CD8-positive, alpha-beta memory T cell (primary cell): ENCODE measurements at regions not wholly inside any gene's neighbourhood (a gene's known extent, or its start where the extent isn't known, plus 50 kb on each side); places are given as distances from the start of the nearest gene placed in this dataset.

Source experiments
- CTCF ChIA-PET: fragments of 350-600 bp; sonication (Branson Sonifier 250); formaldehyde crosslinking; loops from one replicate; lab custom pipeline; 2021; ENCODE audit warnings: antibody characterized with exemption; lab: Charles Lee
- POLR2A ChIA-PET: fragments of 350-600 bp; sonication (Branson Sonifier 250); formaldehyde crosslinking; loops from one replicate; lab custom pipeline; 2021; ENCODE audit warnings: antibody characterized with exemption; lab: Charles Lee
- DNase-seq, 5 donors: peaks; one replicate each; pipeline versions ENCODE4 v3.0.0 to v3.0.0-alpha.2; 2020 to 2022; ENCODE audit warnings: mixed read lengths in 1 of 5
- H3K27ac ChIP-seq: one replicate; pipeline ENCODE4 v1.7.0; 2013; ENCODE audit warnings: low read depth, mild to moderate bottlenecking, low read length, moderate library complexity
- H3K27me3 ChIP-seq: 2 replicates; pipeline ENCODE4 v1.7.0; 2013; ENCODE audit warnings: low read length, mild to moderate bottlenecking; ENCODE audit not compliant: insufficient read depth, poor library complexity, severe bottlenecking
- H3K36me3 ChIP-seq: 2 replicates; pipeline ENCODE4 v1.7.0; 2013; ENCODE audit warnings: mild to moderate bottlenecking, low read length, moderate library complexity; ENCODE audit not compliant: insufficient read depth
- H3K4me1 ChIP-seq: 2 replicates; pipeline ENCODE4 v1.7.0; 2013; ENCODE audit warnings: mild to moderate bottlenecking, low read length, moderate library complexity; ENCODE audit not compliant: insufficient read depth
- H3K4me3 ChIP-seq: 2 replicates; pipeline ENCODE4 v1.7.0; 2013; ENCODE audit warnings: mild to moderate bottlenecking, low read length
- H3K9me3 ChIP-seq: 2 replicates; pipeline ENCODE4 v1.7.0; 2013; ENCODE audit warnings: mild to moderate bottlenecking, low read length
- H3K27ac Mint-ChIP-seq, 8 donors: one replicate each; pipeline ENCODE4 v1.8.0; 2020 to 2021; ENCODE audit warnings: mixed read lengths in 8 of 8, mild to moderate bottlenecking in 6 of 8, inconsistent platforms in 3 of 8, moderate library complexity in 3 of 8
- H3K27me3 Mint-ChIP-seq, 2 donors: one replicate each; pipeline ENCODE4 v1.8.0; 2020 to 2021; ENCODE audit warnings: mixed read lengths in 2 of 2, mild to moderate bottlenecking in 1 of 2, moderate library complexity in 1 of 2
- H3K36me3 Mint-ChIP-seq, 3 donors: one replicate each; pipeline ENCODE4 v1.8.0; 2020 to 2021; ENCODE audit warnings: mixed read lengths in 3 of 3, inconsistent platforms in 1 of 3, mild to moderate bottlenecking in 1 of 3
- H3K4me1 Mint-ChIP-seq, 3 donors: one replicate each; pipeline ENCODE4 v1.8.0; 2020 to 2021; ENCODE audit warnings: mixed read lengths in 3 of 3, inconsistent platforms in 1 of 3, mild to moderate bottlenecking in 1 of 3
- H3K4me3 Mint-ChIP-seq, 7 donors: one replicate each; pipeline ENCODE4 v1.8.0; 2020 to 2021; ENCODE audit warnings: mixed read lengths in 7 of 7, mild to moderate bottlenecking in 6 of 7, moderate library complexity in 4 of 7, inconsistent platforms in 2 of 7
- H3K9me3 Mint-ChIP-seq, 5 donors: one replicate each; pipeline ENCODE4 v1.8.0; 2020 to 2022; ENCODE audit warnings: mixed read lengths in 5 of 5, mild to moderate bottlenecking in 3 of 5, moderate library complexity in 2 of 5, inconsistent platforms in 1 of 5

GRCh38 chr14:60563113-60563512, 54.2 kb downstream of the SIX6 start:
- no peak overlapping the region for H3K27ac Mint-ChIP-seq
- no peaks in the 10 kb centered on the region for H3K4me1 Mint-ChIP-seq
- ChIA-PET POLR2A (no interaction called here), CTCF (no interaction called here)
- no peak overlapping the region for H3K4me3 Mint-ChIP-seq
- no peaks in the 10 kb centered on the region for H3K27me3 ChIP-seq
- no peak overlapping the region for H3K27ac ChIP-seq
- no peak for DNase-seq
- H3K9me3 ChIP-seq, result no peaks in the 10 kb centered on the region
- H3K4me3 ChIP-seq, result no peak overlapping the region
- no peaks in the 10 kb centered on the region for H3K36me3 ChIP-seq
- no peaks in the 10 kb centered on the region for H3K9me3 Mint-ChIP-seq
- peaks cover 3 to 5% of the 10 kb centered on the region in 2 donors for H3K27me3 Mint-ChIP-seq
- no peaks in the 10 kb centered on the region for H3K36me3 Mint-ChIP-seq
- no peaks in the 10 kb centered on the region for H3K4me1 ChIP-seq

GRCh38 chr14:60565211-60565610, 56.3 kb downstream of the SIX6 start:
- no peaks in the 10 kb centered on the region for H3K9me3 Mint-ChIP-seq
- H3K36me3 Mint-ChIP-seq, result no peaks in the 10 kb centered on the region
- H3K27me3 Mint-ChIP-seq, result peaks cover 3 to 5% of the 10 kb centered on the region in 2 donors
- Histone ChIP-seq H3K27me3 (no peaks in the 10 kb centered on the region), H3K36me3 (no peaks in the 10 kb centered on the region), H3K9me3 (no peaks in the 10 kb centered on the region), H3K27ac (no peak overlapping the region), H3K4me1 (no peaks in the 10 kb centered on the region), H3K4me3 (no peak overlapping the region)
- ChIA-PET POLR2A (no interaction called here), CTCF (no interaction called here)
- DNase-seq, result no peak
- no peaks in the 10 kb centered on the region for H3K4me1 Mint-ChIP-seq
- no peak overlapping the region for H3K4me3 Mint-ChIP-seq
- H3K27ac Mint-ChIP-seq, result no peak overlapping the region

- Mint-ChIP-seq H3K4me3 (no peak overlapping the region), H3K4me1 (no peaks in the 10 kb centered on the region), H3K36me3 (no peaks in the 10 kb centered on the region), H3K27ac (no peak overlapping the region), H3K9me3 (no peaks in the 10 kb centered on the region), H3K27me3 (peaks cover 4 to 5% of the 10 kb centered on the region in 2 donors)
- DNase-seq, result no peak
- no peaks in the 10 kb centered on the region for H3K9me3 ChIP-seq
- no peaks in the 10 kb centered on the region for H3K36me3 ChIP-seq
- H3K4me1 ChIP-seq, result no peaks in the 10 kb centered on the region
- POLR2A ChIA-PET, result no interaction called here
- no peak overlapping the region for H3K27ac ChIP-seq
- no peak overlapping the region for H3K4me3 ChIP-seq
- no peaks in the 10 kb centered on the region for H3K27me3 ChIP-seq
- CTCF ChIA-PET, result no interaction called here
Measured at GRCh38 chr14:60566101-60566500, 57.2 kb downstream of the SIX6 start.

- no peak for DNase-seq
- Histone ChIP-seq H3K36me3 (no peaks in the 10 kb centered on the region), H3K27me3 (no peaks in the 10 kb centered on the region), H3K4me1 (no peaks in the 10 kb centered on the region), H3K4me3 (no peak overlapping the region), H3K9me3 (no peaks in the 10 kb centered on the region), H3K27ac (no peak overlapping the region)
- H3K36me3 Mint-ChIP-seq, result peaks cover 0 to 2% (median 0%) of the 10 kb centered on the region in 3 donors
- H3K9me3 Mint-ChIP-seq, result no peaks in the 10 kb centered on the region
- H3K4me3 Mint-ChIP-seq, result no peak overlapping the region
- CTCF ChIA-PET, result no interaction called here
- no peak overlapping the region for H3K27ac Mint-ChIP-seq
- POLR2A ChIA-PET, result no interaction called here
- peaks cover 1 to 20% of the 10 kb centered on the region in 2 donors for H3K27me3 Mint-ChIP-seq
- H3K4me1 Mint-ChIP-seq, result no peaks in the 10 kb centered on the region
Measured at GRCh38 chr14:60573943-60574495, 65.1 kb downstream of the SIX6 start.

- ChIA-PET POLR2A (no interaction called here), CTCF (no interaction called here)
- H3K4me1 ChIP-seq, result no peaks in the 10 kb centered on the region
Measured at GRCh38 chr14:60575008-60575407, 66.1 kb downstream of the SIX6 start.

GRCh38 chr14:60585676-60586075, 63.6 kb downstream of the SIX1 start:
- POLR2A ChIA-PET, result no interaction called here
- Histone ChIP-seq H3K9me3 (no peaks in the 10 kb centered on the region), H3K27ac (no peak overlapping the region), H3K4me3 (no peak overlapping the region), H3K36me3 (no peaks in the 10 kb centered on the region), H3K4me1 (no peaks in the 10 kb centered on the region), H3K27me3 (no peaks in the 10 kb centered on the region)
- Mint-ChIP-seq H3K9me3 (no peaks in the 10 kb centered on the region), H3K36me3 (no peaks in the 10 kb centered on the region), H3K27me3 (peaks cover 8 to 9% of the 10 kb centered on the region in 2 donors), H3K4me1 (no peaks in the 10 kb centered on the region), H3K27ac (no peak overlapping the region), H3K4me3 (no peak overlapping the region)
- CTCF ChIA-PET, result no interaction called here
- DNase-seq, result no peak

More at GRCh38 chr14:60575008-60575407, 66.1 kb downstream of the SIX6 start:
- no peak overlapping the region for H3K4me3 Mint-ChIP-seq
- H3K27me3 Mint-ChIP-seq, result peaks cover 1 to 20% of the 10 kb centered on the region in 2 donors
- Histone ChIP-seq H3K9me3 (no peaks in the 10 kb centered on the region), H3K4me3 (no peak overlapping the region), H3K27ac (no peak overlapping the region), H3K36me3 (no peaks in the 10 kb centered on the region), H3K27me3 (no peaks in the 10 kb centered on the region)
- H3K4me1 Mint-ChIP-seq, result no peaks in the 10 kb centered on the region
- H3K36me3 Mint-ChIP-seq, result peaks cover 0 to 2% (median 0%) of the 10 kb centered on the region in 3 donors
- H3K9me3 Mint-ChIP-seq, result no peaks in the 10 kb centered on the region
- no peak overlapping the region for H3K27ac Mint-ChIP-seq
- DNase-seq, result no peak

- H3K36me3 ChIP-seq, result no peaks in the 10 kb centered on the region
- H3K27me3 Mint-ChIP-seq, result peaks cover 3 to 25% of the 10 kb centered on the region in 2 donors
- no peaks in the 10 kb centered on the region for H3K36me3 Mint-ChIP-seq
- ChIA-PET POLR2A (no interaction called here), CTCF (no interaction called here)
- no peaks in the 10 kb centered on the region for H3K4me1 ChIP-seq
- H3K9me3 Mint-ChIP-seq, result no peaks in the 10 kb centered on the region
- H3K27ac Mint-ChIP-seq, result no peak overlapping the region
- no peak overlapping the region for H3K4me3 ChIP-seq
- H3K4me3 Mint-ChIP-seq, result no peak overlapping the region
- H3K4me1 Mint-ChIP-seq, result no peaks in the 10 kb centered on the region
- no peak overlapping the region for H3K27ac ChIP-seq
- no peak for DNase-seq
- no peaks in the 10 kb centered on the region for H3K27me3 ChIP-seq
- H3K9me3 ChIP-seq, result no peaks in the 10 kb centered on the region
Measured at GRCh38 chr14:60589442-60589841, 59.8 kb downstream of the SIX1 start.

- ChIA-PET POLR2A (no interaction called here), CTCF (no interaction called here)
Measured at GRCh38 chr14:60590991-60591414, 58.3 kb downstream of the SIX1 start.

More at GRCh38 chr14:60590991-60591414, 58.3 kb downstream of the SIX1 start:
- Histone ChIP-seq H3K36me3 (no peaks in the 10 kb centered on the region), H3K27me3 (no peaks in the 10 kb centered on the region), H3K4me1 (no peaks in the 10 kb centered on the region), H3K27ac (no peak overlapping the region), H3K4me3 (no peak overlapping the region), H3K9me3 (no peaks in the 10 kb centered on the region)
- Mint-ChIP-seq H3K36me3 (no peaks in the 10 kb centered on the region), H3K27me3 (peaks cover 5 to 26% of the 10 kb centered on the region in 2 donors), H3K4me3 (no peak overlapping the region), H3K9me3 (no peaks in the 10 kb centered on the region), H3K4me1 (no peaks in the 10 kb centered on the region), H3K27ac (peak overlapping the region in 1 of 8 donors; percentile 66)
- no peak for DNase-seq
